Epithelial cell of esophagus (primary cell): ENCODE measurements at regions not wholly inside any gene's neighbourhood (a gene's known extent, or its start where the extent isn't known, plus 50 kb on each side); places are given as distances from the start of the nearest gene placed in this dataset.

Experiments
- DNase-seq: peaks from one replicate; pipeline ENCODE4 v3.0.0; 2010; ENCODE audit warnings: low read depth
- H3K4me3 ChIP-seq: 2 replicates; pipeline ENCODE4 v1.5.1; 2011; ENCODE audit warnings: mild to moderate bottlenecking, low read length, control low read depth
- TF ChIP-seq, protein P1 (sequence below): IDR thresholded peaks from 2 replicates; pipeline ENCODE4 v1.5.1; 2011; ENCODE audit warnings: low read depth, mild to moderate bottlenecking, low read length, control low read depth, inconsistent platforms; ENCODE audit not compliant: insufficient read depth; ENCODE audit errors: missing control alignments

DNA sequence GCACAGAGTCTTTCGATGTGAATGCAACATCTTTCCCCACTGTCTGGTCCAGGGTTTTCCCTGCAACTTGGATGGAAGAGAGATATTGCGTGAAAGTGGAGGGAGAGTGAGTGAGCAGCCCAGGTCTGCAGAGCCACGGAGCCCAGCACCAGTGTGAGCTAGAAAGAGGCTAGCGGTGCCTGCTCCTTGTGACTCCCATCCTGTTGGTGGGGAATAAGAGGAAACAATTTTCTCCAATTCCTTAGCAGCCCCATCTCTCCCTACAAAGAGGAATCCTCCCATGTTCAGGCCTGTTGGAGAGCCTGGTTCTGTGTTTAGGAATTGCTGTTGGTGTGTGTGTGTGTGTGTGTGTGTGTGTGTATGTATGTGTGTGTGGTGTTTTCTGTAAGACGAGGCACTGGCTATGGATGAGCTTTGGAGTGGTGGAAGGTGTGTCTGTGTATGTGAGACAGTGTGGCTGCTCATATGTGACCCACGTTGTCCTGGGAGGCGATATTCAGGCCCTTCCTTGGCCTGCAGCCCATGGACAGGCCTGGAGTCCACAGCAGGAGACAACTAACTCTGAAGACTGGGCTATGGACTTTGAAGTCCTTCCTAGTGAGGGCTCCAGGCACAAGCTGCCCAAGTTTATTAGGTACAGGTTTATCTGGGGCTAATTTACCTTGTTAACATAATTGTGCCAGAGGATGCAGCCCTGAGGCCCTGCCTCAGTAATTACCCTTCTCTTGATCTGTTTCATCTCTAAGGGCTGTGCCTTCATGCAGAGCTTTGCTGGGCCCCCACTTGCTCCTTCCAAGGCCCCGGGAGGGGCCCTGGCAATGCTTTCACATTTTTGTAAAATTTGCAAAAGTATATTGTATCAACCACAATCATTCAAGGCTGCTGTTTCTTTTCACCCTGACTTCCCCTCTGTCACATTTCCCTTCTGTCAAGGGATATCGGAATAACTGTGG lies 88.6 kb upstream of the HAAO start:
- DNase-seq, result no peak
- TF ChIP-seq, protein P1, sequence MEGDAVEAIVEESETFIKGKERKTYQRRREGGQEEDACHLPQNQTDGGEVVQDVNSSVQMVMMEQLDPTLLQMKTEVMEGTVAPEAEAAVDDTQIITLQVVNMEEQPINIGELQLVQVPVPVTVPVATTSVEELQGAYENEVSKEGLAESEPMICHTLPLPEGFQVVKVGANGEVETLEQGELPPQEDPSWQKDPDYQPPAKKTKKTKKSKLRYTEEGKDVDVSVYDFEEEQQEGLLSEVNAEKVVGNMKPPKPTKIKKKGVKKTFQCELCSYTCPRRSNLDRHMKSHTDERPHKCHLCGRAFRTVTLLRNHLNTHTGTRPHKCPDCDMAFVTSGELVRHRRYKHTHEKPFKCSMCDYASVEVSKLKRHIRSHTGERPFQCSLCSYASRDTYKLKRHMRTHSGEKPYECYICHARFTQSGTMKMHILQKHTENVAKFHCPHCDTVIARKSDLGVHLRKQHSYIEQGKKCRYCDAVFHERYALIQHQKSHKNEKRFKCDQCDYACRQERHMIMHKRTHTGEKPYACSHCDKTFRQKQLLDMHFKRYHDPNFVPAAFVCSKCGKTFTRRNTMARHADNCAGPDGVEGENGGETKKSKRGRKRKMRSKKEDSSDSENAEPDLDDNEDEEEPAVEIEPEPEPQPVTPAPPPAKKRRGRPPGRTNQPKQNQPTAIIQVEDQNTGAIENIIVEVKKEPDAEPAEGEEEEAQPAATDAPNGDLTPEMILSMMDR, result no peak
- no peak overlapping the region for H3K4me3 ChIP-seq

DNA sequence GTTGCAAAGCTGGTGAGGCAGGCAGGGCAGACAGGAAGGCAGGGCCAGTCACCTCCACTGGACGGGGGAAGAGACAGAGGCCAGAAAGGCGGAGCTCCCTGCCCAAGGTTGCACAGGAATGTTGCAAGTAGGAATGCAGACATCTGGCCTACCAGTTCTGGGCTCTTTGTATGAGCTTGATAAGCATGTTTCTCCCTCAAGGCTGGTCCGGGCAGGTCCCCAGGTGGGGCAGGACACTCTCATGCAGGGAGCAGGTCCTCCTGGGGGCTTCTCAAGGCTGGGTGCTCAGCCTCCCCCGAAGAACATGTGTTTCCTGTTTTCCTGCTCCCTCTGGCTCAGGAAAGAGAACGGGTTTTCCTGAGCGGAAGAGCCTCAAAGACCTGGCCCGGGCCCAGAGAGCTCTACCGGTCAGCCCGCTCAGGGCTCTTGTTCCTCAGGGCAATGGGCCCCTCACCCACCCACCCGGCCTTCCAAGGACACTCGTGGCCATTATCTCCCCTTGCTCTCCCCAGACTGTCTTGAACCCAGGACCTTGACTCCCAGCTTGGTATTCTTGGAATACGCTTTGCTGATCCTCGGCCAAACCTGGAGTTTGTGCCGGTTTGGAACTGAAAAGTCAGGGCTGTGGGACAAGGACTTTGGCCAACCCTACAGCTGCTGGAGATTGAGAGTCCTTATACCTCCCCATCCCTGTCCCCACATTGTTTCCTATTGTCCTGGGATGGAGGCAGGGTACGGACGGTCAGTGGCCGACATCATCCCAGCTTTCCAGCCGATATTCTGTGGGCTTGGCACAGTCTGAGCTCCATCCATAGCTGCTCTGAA lies 87.7 kb upstream of the HAAO start:
- TF ChIP-seq, protein P1, result no peak
- no peak overlapping the region for H3K4me3 ChIP-seq
- peak; percentile 44 for DNase-seq

DNA sequence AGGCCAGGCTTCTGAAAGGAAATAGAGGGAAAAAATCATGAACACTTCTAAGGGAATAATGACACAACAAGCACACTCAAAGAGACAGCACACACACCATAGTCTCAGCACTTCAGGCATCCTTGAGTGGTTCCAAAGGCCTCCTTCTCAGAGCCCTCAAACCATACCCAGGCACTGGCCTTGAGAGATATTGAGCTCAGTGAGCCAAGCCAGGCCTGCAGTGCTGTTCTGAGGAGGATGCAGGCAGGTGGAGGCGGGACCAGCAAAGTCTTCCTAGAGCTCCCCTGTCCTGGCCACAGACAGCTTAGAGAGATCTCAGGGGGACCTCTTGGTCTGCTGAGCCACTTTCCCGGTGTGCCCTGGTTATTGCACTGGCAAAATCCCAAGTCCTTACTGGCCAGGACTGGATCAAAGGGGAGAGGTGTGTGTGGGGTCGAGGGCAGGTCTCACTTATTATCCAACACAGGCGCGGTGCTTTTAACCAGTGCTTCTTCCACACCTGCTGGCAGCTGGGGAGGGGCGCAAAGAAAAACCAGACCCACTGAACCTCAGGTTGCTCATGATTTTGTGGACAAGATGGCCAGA lies 86.8 kb upstream of the HAAO start:
- TF ChIP-seq, protein P1, result no peak
- no peak for DNase-seq
- no peak overlapping the region for H3K4me3 ChIP-seq

DNA sequence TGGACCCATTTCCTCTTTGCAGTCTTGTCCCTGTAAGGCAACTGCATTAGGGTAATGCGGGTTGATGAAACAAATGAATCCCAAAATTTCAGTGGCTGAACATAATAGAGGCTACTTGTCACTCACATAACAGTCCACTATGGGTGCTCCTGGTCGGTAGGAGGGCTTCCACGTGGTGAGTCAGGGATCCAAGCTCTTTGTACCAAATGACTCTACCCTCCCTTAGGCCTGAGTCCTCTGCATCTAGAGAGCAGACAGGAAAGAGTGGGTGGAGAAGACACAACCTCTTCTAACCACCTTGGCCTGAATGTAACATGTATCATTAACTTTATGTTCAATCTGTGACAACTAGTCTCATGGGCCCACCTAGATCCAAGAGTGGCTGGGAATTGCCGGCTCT lies 86.2 kb upstream of the HAAO start:
- no peak overlapping the region for H3K4me3 ChIP-seq
- no peak for DNase-seq
- TF ChIP-seq, protein P1, result no peak

DNA sequence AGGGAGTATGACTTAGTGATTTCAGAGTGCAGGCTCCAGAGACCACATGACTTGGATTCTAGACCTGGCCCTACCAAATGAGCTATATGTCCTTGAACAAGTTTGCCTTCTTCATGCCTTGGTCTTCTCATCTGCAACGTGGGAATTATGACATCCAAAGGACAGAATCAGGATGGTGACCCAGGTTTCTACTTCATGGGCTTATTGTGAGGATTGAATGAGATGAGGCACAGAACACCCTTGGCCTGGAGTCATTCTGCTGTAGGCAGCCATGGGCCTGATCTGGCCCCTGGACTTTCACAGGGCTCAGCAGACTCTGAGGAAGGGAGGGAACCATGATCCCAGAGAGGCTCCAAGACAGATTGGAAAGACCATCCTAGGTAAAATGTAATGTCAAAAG lies 85.6 kb upstream of the HAAO start:
- no peak for DNase-seq
- TF ChIP-seq, protein P1, result no peak
- no peak overlapping the region for H3K4me3 ChIP-seq

DNA sequence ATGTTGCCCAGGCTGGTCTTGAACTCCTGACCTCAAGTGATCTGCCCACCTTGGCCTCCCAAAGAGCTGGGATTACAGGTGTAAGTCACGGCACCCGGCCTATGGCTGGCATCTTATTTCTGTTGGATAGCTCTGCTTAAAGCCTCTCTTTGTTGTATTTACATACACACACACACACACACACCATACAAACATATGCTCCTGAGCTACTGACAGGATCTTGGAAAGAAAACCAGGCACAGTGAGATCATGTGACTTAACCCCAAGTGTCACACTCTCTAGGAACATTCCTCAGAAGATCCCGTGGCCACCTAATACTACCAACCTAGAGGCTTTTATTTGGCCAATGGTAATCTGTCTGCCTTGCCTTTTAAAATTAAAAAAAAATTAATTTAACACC lies 85.1 kb upstream of the HAAO start:
- DNase-seq, result no peak
- no peak overlapping the region for H3K4me3 ChIP-seq
- TF ChIP-seq, protein P1, result no peak
